Right lobe of liver (tissue), 4 donors: ENCODE measurements at regions not wholly inside any gene's neighbourhood (a gene's known extent, or its start where the extent isn't known, plus 50 kb on each side); places are given as distances from the start of the nearest gene placed in this dataset.

Experiments used
- POLR2A ChIP-seq: fragments of 450-650 bp; IDR thresholded peaks from one replicate; pipeline ENCODE4 v1.6.1; 2017; ENCODE audit warnings: antibody characterized with exemption, mild to moderate bottlenecking
- TF ChIP-seq, protein P1 (sequence below), 4 donors: fragments of 200-600 bp in 3 of 4; fragments of 450-650 bp in 1 of 4; IDR thresholded peaks; one replicate each; pipeline versions ENCODE4 v1.5.1 to v1.8.0; 2016 to 2022; ENCODE audit warnings: antibody characterized with exemption in 4 of 4, mild to moderate bottlenecking in 2 of 4
- donor health status: DM: no; HTN: no; CAD: no.
- donor health status: DM: no; HTN: no; CAD: no.
- donor health status: DM: no; HTN: yes; CAD: no.

DNA sequence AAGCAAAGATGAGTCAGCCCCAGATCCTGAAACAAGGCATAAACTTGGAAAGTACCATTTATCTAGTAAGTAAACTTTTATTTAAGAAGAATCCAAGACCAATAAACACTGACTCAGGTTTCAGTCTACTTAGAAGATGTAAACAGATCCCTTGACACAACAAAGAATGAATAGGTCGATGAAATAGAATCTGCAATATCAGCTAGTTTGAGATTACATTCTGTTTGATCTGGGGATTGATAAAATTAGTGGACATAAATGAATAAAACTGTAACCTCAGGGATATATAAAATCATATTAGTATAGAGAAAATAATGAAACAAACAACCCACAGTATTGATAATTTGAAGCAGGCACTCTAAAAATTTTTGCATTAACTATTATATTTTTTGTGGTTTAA is 708.9 kb downstream of the FAM181B start:
- TF ChIP-seq, protein P1, sequence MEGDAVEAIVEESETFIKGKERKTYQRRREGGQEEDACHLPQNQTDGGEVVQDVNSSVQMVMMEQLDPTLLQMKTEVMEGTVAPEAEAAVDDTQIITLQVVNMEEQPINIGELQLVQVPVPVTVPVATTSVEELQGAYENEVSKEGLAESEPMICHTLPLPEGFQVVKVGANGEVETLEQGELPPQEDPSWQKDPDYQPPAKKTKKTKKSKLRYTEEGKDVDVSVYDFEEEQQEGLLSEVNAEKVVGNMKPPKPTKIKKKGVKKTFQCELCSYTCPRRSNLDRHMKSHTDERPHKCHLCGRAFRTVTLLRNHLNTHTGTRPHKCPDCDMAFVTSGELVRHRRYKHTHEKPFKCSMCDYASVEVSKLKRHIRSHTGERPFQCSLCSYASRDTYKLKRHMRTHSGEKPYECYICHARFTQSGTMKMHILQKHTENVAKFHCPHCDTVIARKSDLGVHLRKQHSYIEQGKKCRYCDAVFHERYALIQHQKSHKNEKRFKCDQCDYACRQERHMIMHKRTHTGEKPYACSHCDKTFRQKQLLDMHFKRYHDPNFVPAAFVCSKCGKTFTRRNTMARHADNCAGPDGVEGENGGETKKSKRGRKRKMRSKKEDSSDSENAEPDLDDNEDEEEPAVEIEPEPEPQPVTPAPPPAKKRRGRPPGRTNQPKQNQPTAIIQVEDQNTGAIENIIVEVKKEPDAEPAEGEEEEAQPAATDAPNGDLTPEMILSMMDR (IDR thresholded peaks at IDR 0.05): no peak
- no peak for TF ChIP-seq POLR2A
